NT2/D1 (cell line): ENCODE measurements at regions not wholly inside any gene's neighbourhood (a gene's known extent, or its start where the extent isn't known, plus 50 kb on each side); places are given as distances from the start of the nearest gene placed in this dataset.

Source experiments
- SUZ12 ChIP-seq: IDR thresholded peaks from 2 replicates; pipeline ENCODE4 v1.6.1; 2011; ENCODE audit not compliant: insufficient read length, insufficient read depth; ENCODE audit errors: extremely low read depth
- YY1 ChIP-seq: IDR thresholded peaks from 2 replicates; pipeline ENCODE4 v1.6.1; 2011; ENCODE audit not compliant: insufficient read length, insufficient read depth
- ZNF274 ChIP-seq: IDR thresholded peaks from 2 replicates; pipeline ENCODE4 v1.6.1; 2011; ENCODE audit warnings: mild to moderate bottlenecking, low read depth, low read length

DNA sequence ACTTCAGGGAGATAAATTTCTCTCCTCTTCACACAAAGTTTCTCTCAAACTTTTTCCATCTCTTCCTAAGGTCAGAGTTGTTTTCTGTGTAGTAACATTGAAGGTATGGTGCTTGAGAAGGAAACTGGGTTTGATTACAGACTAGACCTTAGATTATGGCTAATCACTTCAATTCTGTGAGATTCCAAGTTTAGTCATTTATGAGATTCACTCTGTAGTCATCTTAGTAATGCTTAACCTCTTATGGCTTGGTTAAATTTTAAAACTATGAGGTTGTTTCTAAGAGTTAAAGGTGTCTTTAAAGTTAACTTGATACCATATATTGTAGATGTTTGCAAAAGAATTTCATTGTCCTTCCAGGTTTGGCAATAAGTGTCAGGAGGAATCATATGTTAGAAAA, 1092.2 kb downstream of the KCNT2 start:
- TF ChIP-seq YY1, result no peak
- TF ChIP-seq SUZ12, result no peak
- no peak for TF ChIP-seq ZNF274
